PC-3 (cell line): ENCODE measurements at regions not wholly inside any gene's neighbourhood (a gene's known extent, or its start where the extent isn't known, plus 50 kb on each side); places are given as distances from the start of the nearest gene placed in this dataset.
"Not testable (repeated sequence)": the region's sequence is repeated elsewhere in the genome, so short reads cannot be mapped to it uniquely, and the experiment has no call there.

Experiments
- ATAC-seq: fragments of 200-7000 bp; cut with Tn5 transposase; 2 replicates; pipeline ENCODE4 v1.9.1; 2020; ENCODE audit warnings: mild to moderate bottlenecking, moderate library complexity
- BruUV-seq: library from RNA; stranded (reverse); fragments of 400-500 nt; replicated peaks from 2 replicates; lab custom pipeline; 2021; lab: Mats Ljungman, UMichigan
- CTCF ChIA-PET: fragments of 300-600 bp; sonication (Branson Sonifier 250); formaldehyde crosslinking; loops from one replicate; lab custom pipeline; 2022; ENCODE audit warnings: antibody characterized with exemption; lab: Charles Lee
- POLR2A ChIA-PET: fragments of 300-600 bp; sonication (Branson Sonifier 250); formaldehyde crosslinking; loops from one replicate; lab custom pipeline; 2022; ENCODE audit warnings: antibody characterized with exemption; ENCODE audit not compliant: unreplicated experiment; lab: Charles Lee
- DNase-seq: peaks from one replicate; pipeline ENCODE4 v3.0.0-alpha.2; 2015
- H2AFZ ChIP-seq: fragments of 300-600 bp; sonication (generic); 2 replicates; pipeline ENCODE4 v1.6.0; 2016; ENCODE audit warnings: antibody characterized with exemption, low read length
- H3F3A ChIP-seq: fragments of 300-600 bp; sonication (generic); one replicate; pipeline ENCODE4 v1.6.0; 2017; ENCODE audit warnings: antibody characterized with exemption, low read length, control low read depth, mild to moderate bottlenecking; ENCODE audit not compliant: unreplicated experiment
- H3K27ac ChIP-seq: fragments of 300-600 bp; sonication (generic); 2 replicates; pipeline ENCODE4 v1.5.1; 2016; ENCODE audit warnings: mild to moderate bottlenecking, low read length
- H3K27me3 ChIP-seq: fragments of 300-600 bp; sonication (generic); 2 replicates; pipeline ENCODE4 v1.6.1; 2016; ENCODE audit warnings: low read length, mixed read lengths
- H3K36me3 ChIP-seq: fragments of 300-600 bp; sonication (generic); 2 replicates; pipeline ENCODE4 v1.6.1; 2016; ENCODE audit warnings: low read depth, mixed run types, low read length, mixed read lengths
- H3K4me1 ChIP-seq: fragments of 300-600 bp; sonication (generic); 2 replicates; pipeline ENCODE4 v1.5.1; 2016; ENCODE audit warnings: low read length; ENCODE audit not compliant: insufficient read depth
- H3K4me2 ChIP-seq: fragments of 300-600 bp; sonication (generic); 2 replicates; pipeline ENCODE4 v1.6.0; 2016; ENCODE audit warnings: low read length
- H3K4me3 ChIP-seq: fragments of 300-600 bp; sonication (generic); 2 replicates; pipeline ENCODE4 v1.5.1; 2016; ENCODE audit warnings: mild to moderate bottlenecking, low read length, mixed read lengths
- H3K79me2 ChIP-seq: fragments of 300-600 bp; sonication (generic); 2 replicates; pipeline ENCODE4 v1.6.1; 2017; ENCODE audit warnings: low read length, mixed read lengths
- H3K9ac ChIP-seq: fragments of 300-600 bp; sonication (generic); 2 replicates; pipeline ENCODE4 v1.6.0; 2016; ENCODE audit warnings: mild to moderate bottlenecking, low read length
- H3K9me2 ChIP-seq: fragments of 300-600 bp; sonication (generic); replicated peaks from 2 replicates; pipeline ENCODE4 v1.6.1; 2016; ENCODE audit warnings: mixed run types, low read length, mixed read lengths
- H3K9me3 ChIP-seq: fragments of 300-600 bp; sonication (generic); 2 replicates; pipeline ENCODE4 v1.6.1; 2016; ENCODE audit warnings: low read length, mixed read lengths
- H4K20me1 ChIP-seq: fragments of 300-600 bp; sonication (generic); 2 replicates; pipeline ENCODE4 v1.6.1; 2016; ENCODE audit warnings: low read length, mixed read lengths
- CTCF ChIP-seq: fragments of 300-600 bp; sonication (generic); conservative IDR thresholded peaks from 2 replicates; pipeline ENCODE4 v1.5.1; 2017; ENCODE audit warnings: antibody characterized with exemption, low read depth, mild to moderate bottlenecking, low read length
- EZH2 ChIP-seq: fragments of 300-600 bp; sonication (generic); IDR thresholded peaks from one replicate; pipeline ENCODE4 v1.6.1; 2017; ENCODE audit warnings: antibody characterized with exemption, mild to moderate bottlenecking, low read length; ENCODE audit not compliant: unreplicated experiment
- EZH2phosphoT487 ChIP-seq: fragments of 300-600 bp; sonication (generic); IDR thresholded peaks from 2 replicates; pipeline ENCODE4 v1.6.1; 2018; ENCODE audit warnings: mild to moderate bottlenecking, antibody characterized with exemption, low read length, borderline replicate concordance
- intact Hi-C: fragments of 100-400 bp; cut with micrococcal nuclease; formaldehyde crosslinking; loops from 2 replicates; pipeline ENCODE4 v1.9.0; 2023

GRCh38 chr2:122041455-122041854 is 286.0 kb downstream of the TSN start:
- no peaks in the 10 kb centered on the region for H4K20me1 ChIP-seq
- no peaks in the 10 kb centered on the region for H3K79me2 ChIP-seq
- H3K36me3 ChIP-seq: no peaks in the 10 kb centered on the region
- no peak overlapping the region for H2AFZ ChIP-seq
- DNase-seq: no peak
- no peak overlapping the region for H3K4me3 ChIP-seq
- H3K9ac ChIP-seq: no peak overlapping the region
- H3K27me3 ChIP-seq: peaks cover 44% of the 10 kb centered on the region
- H3K27ac ChIP-seq: no peak overlapping the region
- ChIA-PET CTCF (no interaction called here), POLR2A (no interaction called here)
- intact Hi-C loops: no loop called here
- BruUV-seq: no TSS peak
- TF ChIP-seq CTCF (no peak), EZH2 (no peak), EZH2phosphoT487 (no peak)
- no peaks in the 10 kb centered on the region for H3K4me1 ChIP-seq
- H3K4me2 ChIP-seq: no peak overlapping the region
- H3F3A ChIP-seq: no peaks in the 10 kb centered on the region
- no peaks in the 10 kb centered on the region for H3K9me3 ChIP-seq
- no peaks in the 10 kb centered on the region for H3K9me2 ChIP-seq
- ATAC-seq: no peak

DNA sequence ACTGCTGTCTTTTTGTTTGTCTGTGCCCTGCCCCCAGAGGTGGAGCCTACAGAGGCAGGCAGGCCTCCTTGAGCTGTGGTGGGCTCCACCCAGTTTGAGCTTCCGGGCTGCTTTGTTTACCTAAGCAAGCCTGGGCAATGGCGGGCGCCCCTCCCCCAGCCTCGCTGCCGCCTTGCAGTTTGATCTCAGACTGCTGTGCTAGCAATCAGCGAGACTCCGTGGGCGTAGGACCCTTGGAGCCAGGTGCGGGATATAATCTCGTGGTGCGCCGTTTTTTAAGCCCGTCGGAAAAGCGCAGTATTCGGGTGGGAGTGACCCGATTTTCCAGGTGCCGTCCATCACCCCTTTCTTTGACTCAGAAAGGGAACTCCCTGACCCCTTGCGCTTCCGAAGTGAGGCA is 296.2 kb downstream of the TSN start:
- H3K79me2 ChIP-seq, POLR2A ChIA-PET, H2AFZ ChIP-seq, intact Hi-C loops, BruUV-seq, H3K27me3 ChIP-seq, H3K9me3 ChIP-seq, H3F3A ChIP-seq, H3K36me3 ChIP-seq, H3K9me2 ChIP-seq, H3K27ac ChIP-seq, DNase-seq, ATAC-seq, CTCF ChIA-PET, H3K9ac ChIP-seq, H3K4me1 ChIP-seq, H4K20me1 ChIP-seq: not testable (repeated sequence)
- peak overlapping the region; percentile 54; the same call in 1 of the 2 replicates for H3K4me2 ChIP-seq
- H3K4me3 ChIP-seq: peak overlapping the region; percentile 46; the same call in 1 of the 2 replicates

DNA sequence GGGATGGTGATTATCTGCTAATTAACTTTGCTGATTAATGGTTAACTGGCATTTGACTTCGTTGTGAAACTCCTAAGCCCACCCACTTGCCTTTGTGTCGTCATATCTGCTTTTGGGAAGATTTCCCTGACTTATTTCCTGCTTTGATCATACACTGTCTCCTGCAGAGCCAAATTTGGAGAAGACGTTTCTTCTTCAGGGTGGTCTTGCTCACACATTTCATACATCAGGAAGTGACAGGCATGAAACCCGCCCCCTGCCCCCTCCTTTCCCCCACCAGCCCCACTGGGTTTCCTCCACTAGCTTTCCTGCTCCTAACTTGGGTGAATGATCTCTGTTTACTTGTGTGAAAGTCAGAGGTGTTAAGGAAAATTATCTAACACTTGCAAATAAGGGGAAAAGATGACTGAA is 300.1 kb downstream of the TSN start:
- Histone ChIP-seq H3K27me3 (peaks cover 9% of the 10 kb centered on the region; the same call in 1 of the 2 replicates), H3K4me1 (peaks cover 18% of the 10 kb centered on the region), H3K79me2 (no peaks in the 10 kb centered on the region), H3K36me3 (no peaks in the 10 kb centered on the region), H4K20me1 (no peaks in the 10 kb centered on the region), H3K27ac (no peak overlapping the region), H3K4me2 (no peak overlapping the region), H3K9me3 (no peaks in the 10 kb centered on the region), H3K9me2 (no peaks in the 10 kb centered on the region), H3F3A (no peaks in the 10 kb centered on the region), H3K4me3 (no peak overlapping the region), H2AFZ (no peak overlapping the region), H3K9ac (no peak overlapping the region)
- BruUV-seq: no TSS peak
- intact Hi-C loops: no loop called here
- TF ChIP-seq EZH2: no peak
- no peak for TF ChIP-seq EZH2phosphoT487
- TF ChIP-seq CTCF: no peak
- no peak for DNase-seq
- ChIA-PET CTCF (no interaction called here), POLR2A (no interaction called here)
- ATAC-seq: no peak
